Cardiac muscle cell (in vitro differentiated cells and primary cell): ENCODE measurements at regions not wholly inside any gene's neighbourhood (a gene's known extent, or its start where the extent isn't known, plus 50 kb on each side); places are given as distances from the start of the nearest gene placed in this dataset.

Source experiments
- DNase-seq, 2 donors: peaks; one replicate each; pipeline versions ENCODE4 v3.0.0 to v3.0.0-alpha.2; 2010 to 2017; ENCODE audit warnings: low read depth in 1 of 2, low spot score in 1 of 2
- H3K27ac ChIP-seq: fragments of 200-600 bp; sonication (generic); 2 replicates; pipeline ENCODE4 v1.5.1; 2016
- H3K27me3 ChIP-seq: fragments of 200-600 bp; sonication (generic); 2 replicates; pipeline ENCODE4 v1.6.0; 2016; ENCODE audit warnings: control low read depth
- H3K36me3 ChIP-seq: fragments of 200-600 bp; sonication (generic); 2 replicates; pipeline ENCODE4 v1.5.1; 2016; ENCODE audit warnings: control low read depth
- H3K4me1 ChIP-seq: fragments of 200-600 bp; sonication (generic); 2 replicates; pipeline ENCODE4 v1.8.1; 2017; ENCODE audit warnings: low read depth, mild to moderate bottlenecking, mixed run types
- H3K4me3 ChIP-seq: fragments of 200-600 bp; sonication (generic); 2 replicates; pipeline ENCODE4 v1.5.1; 2016; ENCODE audit warnings: mild to moderate bottlenecking
- H3K9me3 ChIP-seq: fragments of 200-600 bp; sonication (generic); 2 replicates; pipeline ENCODE4 v1.5.1; 2017; ENCODE audit warnings: low read depth, mild to moderate bottlenecking, control low read depth
- TF ChIP-seq, protein P1 (sequence below): IDR thresholded peaks from 2 replicates; pipeline ENCODE4 v1.5.1; 2012; ENCODE audit warnings: low read depth, mild to moderate bottlenecking, low read length

DNA sequence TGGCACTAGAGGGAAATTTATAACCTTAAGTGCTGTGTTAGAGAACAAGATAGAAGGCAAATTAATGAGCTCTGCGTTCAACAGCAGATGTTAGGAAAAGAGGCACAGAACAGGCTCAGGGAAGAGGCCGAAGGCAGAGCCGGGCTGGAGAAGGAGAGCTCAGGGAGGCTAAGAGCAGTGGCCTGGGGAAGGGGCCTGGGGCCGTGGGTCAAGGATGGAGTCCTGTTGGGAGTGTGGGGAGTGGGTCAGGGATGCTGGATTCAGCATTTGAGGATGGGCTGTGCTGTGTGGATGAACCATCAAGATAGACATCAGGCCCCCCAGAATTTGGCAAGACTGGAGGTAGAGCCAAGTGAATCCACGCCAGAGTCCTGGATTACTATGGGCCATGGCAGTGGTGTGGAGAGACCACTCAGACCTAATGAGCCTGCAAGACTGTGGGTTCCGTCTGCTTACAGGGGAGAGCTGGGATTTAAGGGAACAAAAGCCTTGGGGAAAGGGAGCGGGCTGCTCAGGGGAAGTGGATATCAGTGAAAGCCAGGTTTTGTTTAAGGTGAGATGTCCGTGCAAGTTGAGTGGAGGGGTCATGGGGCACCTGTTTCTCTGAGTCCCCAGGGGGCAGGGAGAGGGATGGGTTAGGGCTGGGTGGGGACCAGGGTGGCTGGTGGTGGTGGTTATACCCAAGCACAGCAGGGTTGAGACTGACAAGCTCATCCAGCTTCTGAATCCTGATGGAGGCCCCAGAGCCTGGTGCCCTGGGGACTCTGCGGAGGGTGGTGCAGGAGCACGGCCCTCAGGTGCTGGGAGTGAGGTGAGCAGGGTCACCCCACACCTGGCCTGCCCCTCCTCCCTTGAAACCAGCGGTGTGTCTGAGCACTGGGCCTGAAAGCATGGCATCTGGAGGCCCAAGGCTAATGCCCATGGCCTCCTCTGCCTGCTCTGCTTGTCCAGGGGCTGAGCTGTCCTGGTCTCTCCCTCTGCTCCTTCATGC is 101.7 kb downstream of the BMS1 start:
- no peak for DNase-seq
- Histone ChIP-seq H3K4me3 (no peak overlapping the region), H3K36me3 (no peaks in the 10 kb centered on the region), H3K9me3 (no peaks in the 10 kb centered on the region), H3K27ac (no peak overlapping the region), H3K27me3 (no peaks in the 10 kb centered on the region), H3K4me1 (no peaks in the 10 kb centered on the region)
- TF ChIP-seq, protein P1, sequence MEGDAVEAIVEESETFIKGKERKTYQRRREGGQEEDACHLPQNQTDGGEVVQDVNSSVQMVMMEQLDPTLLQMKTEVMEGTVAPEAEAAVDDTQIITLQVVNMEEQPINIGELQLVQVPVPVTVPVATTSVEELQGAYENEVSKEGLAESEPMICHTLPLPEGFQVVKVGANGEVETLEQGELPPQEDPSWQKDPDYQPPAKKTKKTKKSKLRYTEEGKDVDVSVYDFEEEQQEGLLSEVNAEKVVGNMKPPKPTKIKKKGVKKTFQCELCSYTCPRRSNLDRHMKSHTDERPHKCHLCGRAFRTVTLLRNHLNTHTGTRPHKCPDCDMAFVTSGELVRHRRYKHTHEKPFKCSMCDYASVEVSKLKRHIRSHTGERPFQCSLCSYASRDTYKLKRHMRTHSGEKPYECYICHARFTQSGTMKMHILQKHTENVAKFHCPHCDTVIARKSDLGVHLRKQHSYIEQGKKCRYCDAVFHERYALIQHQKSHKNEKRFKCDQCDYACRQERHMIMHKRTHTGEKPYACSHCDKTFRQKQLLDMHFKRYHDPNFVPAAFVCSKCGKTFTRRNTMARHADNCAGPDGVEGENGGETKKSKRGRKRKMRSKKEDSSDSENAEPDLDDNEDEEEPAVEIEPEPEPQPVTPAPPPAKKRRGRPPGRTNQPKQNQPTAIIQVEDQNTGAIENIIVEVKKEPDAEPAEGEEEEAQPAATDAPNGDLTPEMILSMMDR = no peak

DNA sequence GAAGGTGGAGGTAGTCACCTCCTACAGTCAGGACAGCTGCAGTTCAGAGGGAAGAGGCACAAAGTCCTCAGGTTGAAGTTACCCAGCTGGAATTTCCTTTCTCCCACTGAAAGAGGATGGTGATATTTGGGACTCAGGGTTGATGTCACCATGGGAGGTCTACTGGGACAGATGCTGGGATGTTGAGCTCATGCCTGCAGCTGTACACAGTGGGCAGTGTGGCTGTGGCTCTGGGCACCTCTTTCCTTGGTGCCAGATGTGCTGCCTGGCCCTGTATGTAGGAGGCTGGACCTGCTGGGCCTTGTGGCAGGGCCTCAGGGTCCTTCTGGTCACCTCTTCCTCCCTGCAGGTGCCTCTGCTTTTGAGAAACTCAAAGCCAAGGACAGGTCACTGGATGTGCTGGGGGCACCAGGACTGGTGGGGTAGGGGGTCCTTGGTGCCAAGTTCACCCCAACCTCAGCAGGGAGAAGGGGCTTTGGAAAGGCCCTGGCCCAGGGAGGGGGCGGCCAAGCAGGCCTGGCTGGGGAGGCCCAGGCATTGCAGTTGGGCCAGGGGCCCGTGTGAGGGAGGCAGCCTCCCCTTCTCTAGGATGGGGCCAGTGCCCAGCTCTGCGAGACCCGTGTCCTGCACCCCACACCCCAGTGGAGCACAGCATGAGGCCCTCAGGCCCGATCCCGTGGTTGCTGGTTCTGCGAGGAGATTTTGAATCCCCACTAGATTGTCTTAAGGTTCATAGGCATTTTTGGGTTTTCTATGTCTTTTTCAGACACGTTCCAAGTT is 103.1 kb downstream of the BMS1 start:
- Histone ChIP-seq H3K27ac (no peak overlapping the region), H3K36me3 (no peaks in the 10 kb centered on the region), H3K27me3 (no peaks in the 10 kb centered on the region), H3K9me3 (no peaks in the 10 kb centered on the region), H3K4me3 (no peak overlapping the region), H3K4me1 (no peaks in the 10 kb centered on the region)
- TF ChIP-seq, protein P1 = no peak
- no peak for DNase-seq

DNA sequence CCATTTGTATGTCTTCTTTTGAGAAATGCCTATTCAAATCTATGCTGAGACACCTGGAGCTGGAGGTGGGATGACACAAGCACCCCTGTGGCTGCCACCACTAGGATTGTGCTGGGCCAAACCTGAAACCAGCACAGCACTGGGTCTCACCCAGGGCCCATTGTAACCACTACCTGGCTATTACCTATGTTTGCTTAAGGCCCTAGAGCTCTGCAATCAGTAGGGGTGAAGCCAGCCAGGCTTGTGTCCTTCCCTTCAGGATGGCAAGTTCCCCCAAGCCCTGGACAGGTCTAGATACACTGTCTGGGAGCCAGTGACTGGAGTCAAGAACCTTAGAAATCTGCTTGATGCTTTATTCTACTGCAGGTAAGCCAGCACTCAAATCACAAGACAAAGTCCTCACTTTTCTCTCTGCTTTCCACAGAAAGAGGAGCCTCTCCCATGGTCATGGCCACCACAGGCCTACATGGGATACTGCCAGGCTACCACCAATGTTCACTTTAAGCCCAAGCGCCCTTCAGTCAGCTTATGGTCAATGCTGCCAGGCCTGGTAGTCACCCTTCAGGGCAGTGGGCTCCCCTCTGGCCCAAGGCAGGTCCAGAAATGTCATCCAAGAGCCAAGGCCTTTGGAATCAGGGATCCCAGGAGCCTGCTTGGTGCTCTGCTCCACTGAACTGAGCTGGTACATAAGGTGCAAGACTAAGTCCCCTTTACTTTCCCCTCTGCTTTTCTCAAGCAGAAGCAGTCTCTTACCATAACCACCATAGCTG is 105.3 kb downstream of the BMS1 start:
- DNase-seq = no peak
- H3K4me3 ChIP-seq = no peak overlapping the region
- TF ChIP-seq, protein P1 = no peak
- H3K36me3 ChIP-seq = no peaks in the 10 kb centered on the region
- H3K27ac ChIP-seq = no peak overlapping the region
- no peaks in the 10 kb centered on the region for H3K4me1 ChIP-seq
- H3K27me3 ChIP-seq = no peaks in the 10 kb centered on the region
- no peaks in the 10 kb centered on the region for H3K9me3 ChIP-seq

DNA sequence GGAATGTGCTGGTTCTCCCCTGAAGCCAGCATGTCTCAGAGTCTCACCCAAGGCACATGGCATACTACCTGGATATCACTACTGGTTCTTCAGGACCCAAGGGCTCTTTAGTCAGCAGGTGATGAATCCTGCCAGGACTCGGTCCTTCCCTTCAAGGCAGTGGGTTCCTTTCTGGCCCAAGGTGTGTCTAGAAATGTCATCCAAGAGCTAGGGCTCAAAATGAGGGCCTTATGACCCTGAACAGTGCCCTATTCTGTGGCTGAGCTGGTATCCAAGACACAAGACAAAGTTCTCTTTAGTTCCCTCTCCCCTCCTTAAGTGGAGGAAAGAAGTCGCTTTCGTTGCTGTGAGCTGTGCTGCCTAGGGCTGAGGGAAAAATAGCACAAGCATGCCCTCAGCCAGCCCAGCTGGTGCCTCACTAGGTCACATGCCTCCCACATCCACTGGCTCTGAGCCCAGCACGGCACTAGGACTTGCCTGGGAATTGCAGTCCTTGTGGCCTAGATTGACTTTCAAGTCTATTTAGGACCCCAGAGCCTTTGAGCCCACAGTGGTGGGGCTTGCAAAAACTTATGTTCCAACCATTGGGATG is 106.0 kb downstream of the BMS1 start:
- TF ChIP-seq, protein P1 = no peak
- Histone ChIP-seq H3K36me3 (no peaks in the 10 kb centered on the region), H3K27ac (no peak overlapping the region), H3K27me3 (no peaks in the 10 kb centered on the region), H3K4me1 (no peaks in the 10 kb centered on the region), H3K4me3 (no peak overlapping the region), H3K9me3 (no peaks in the 10 kb centered on the region)
- peak; percentile 6 to 10 for DNase-seq

DNA sequence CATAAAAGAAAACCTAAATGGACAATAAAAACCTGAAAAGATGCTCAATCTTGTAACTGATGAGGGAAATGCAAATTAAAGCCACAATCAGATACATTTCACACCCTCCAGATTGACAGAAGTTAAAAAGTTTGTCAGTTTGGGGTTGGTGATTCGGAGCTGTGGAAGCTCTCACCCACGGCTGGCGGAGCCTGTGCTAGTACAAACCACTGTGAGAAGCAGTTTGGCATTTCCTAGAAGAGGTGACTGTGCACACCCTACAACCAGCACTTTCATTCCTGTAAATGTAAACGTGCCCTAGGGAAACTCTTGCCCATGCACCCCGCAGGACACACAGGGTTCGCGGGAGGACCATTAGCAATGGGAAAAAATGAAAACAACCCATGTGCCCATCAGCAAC is 114.1 kb downstream of the BMS1 start:
- TF ChIP-seq, protein P1 = no peak
- DNase-seq = no peak

More for the DNA sequence above, 114.1 kb downstream of the BMS1 start:
- Histone ChIP-seq H3K4me1 (no peaks in the 10 kb centered on the region), H3K4me3 (no peak overlapping the region), H3K27ac (no peak overlapping the region), H3K27me3 (no peaks in the 10 kb centered on the region), H3K36me3 (no peaks in the 10 kb centered on the region), H3K9me3 (no peaks in the 10 kb centered on the region)
